GM10266 (cell line): ENCODE measurements at regions not wholly inside any gene's neighbourhood (a gene's known extent, or its start where the extent isn't known, plus 50 kb on each side); places are given as distances from the start of the nearest gene placed in this dataset.

Experiments used
- DNase-seq: peaks from one replicate; pipeline ENCODE4 v3.0.0; 2012; ENCODE audit errors: extremely low spot score
- TF ChIP-seq, protein P1 (sequence below): IDR thresholded peaks from 2 replicates; pipeline ENCODE4 v1.5.1; 2012; ENCODE audit warnings: mild to moderate bottlenecking, low read depth; ENCODE audit not compliant: control insufficient read depth, insufficient read depth; ENCODE audit errors: missing control alignments

DNA sequence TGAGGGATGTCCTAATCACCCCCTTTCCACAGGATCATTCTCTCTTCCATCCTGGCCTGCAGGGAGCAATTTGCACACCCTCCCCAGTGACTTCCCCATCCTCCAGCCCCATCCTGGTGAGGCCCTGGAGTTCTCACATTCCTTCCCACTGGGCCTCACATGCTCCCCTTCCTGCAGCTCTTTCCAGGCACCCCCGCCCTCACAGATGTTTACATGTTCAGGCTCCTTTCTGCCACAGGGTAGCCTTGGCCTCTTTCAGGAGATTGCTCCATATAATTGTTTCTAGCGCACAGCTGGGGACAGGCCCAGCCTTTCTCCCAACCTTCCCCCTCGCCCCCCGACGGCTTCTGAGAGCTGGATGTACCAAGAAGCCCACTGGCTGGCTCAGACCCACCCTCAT lies 288.4 kb upstream of the TRIB2 start:
- TF ChIP-seq, protein P1, sequence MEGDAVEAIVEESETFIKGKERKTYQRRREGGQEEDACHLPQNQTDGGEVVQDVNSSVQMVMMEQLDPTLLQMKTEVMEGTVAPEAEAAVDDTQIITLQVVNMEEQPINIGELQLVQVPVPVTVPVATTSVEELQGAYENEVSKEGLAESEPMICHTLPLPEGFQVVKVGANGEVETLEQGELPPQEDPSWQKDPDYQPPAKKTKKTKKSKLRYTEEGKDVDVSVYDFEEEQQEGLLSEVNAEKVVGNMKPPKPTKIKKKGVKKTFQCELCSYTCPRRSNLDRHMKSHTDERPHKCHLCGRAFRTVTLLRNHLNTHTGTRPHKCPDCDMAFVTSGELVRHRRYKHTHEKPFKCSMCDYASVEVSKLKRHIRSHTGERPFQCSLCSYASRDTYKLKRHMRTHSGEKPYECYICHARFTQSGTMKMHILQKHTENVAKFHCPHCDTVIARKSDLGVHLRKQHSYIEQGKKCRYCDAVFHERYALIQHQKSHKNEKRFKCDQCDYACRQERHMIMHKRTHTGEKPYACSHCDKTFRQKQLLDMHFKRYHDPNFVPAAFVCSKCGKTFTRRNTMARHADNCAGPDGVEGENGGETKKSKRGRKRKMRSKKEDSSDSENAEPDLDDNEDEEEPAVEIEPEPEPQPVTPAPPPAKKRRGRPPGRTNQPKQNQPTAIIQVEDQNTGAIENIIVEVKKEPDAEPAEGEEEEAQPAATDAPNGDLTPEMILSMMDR: no peak

GRCh38 chr2:12428786-12429185 lies 287.9 kb upstream of the TRIB2 start:
- no peak for DNase-seq
- TF ChIP-seq, protein P1: no peak

More for the DNA sequence above, 288.4 kb upstream of the TRIB2 start:
- no peak for DNase-seq

DNA sequence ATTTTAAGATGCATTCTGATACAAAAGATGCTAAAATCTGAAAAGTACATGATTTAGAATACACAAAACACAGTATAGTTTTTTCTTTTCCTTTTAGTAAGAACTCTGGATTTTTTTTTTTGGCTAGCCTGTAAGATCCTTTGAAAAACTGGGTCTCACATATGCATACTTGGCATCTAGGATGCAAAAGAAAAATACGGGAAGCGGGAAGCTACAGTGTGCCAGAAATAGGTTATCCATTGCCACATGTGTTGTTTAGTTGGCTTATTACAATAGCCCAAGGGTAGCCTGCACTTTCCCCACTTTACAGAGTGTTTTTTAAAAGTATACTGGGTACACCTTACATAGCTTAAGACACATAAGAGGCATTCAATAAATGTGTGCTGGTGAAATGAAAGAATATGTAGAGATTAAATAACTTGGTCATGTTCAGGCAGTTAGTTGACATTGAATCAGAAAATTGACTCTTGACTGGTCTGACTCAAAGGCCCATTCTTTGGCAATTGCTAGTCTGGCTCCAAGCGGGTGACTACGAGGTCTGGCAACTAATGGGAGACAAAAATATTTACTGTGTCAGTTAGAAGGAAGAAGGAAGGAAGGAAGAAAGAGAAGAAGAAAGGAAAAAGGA lies 286.8 kb upstream of the TRIB2 start:
- TF ChIP-seq, protein P1: no peak
- no peak for DNase-seq

DNA sequence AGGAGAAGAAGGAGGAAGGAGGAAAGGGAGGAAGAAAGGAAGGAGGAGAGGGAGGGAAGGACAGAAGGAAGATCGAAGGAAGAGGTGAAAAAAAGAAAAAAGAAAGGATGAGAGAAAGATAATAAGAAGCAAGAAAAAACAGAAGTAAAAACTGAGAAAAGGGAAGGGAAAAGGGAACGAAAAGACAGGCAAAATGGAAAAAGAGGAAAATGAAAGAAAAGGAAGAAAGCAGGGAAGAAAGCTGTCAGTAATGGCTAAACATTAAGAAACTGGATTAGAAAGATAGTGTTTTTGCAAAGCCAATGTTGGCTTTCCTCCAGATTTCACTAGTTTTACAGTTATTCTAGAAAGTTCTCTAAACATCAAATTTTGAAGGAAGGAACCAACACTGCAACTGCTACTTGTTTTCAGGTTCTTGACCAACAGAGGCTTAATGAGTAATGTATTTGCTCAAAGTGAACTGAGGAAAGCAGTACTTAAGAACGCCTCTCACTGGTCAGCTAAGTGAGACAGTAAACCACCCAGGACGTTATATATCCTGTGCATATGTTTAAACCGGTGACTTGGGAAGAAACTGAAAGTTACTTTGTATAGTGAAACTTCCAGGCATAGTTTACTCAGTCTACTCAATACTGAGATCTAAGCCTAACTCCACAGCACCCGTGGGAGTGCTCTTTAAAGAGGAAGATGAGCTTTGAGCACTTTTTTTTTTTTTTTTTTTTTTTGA lies 286.2 kb upstream of the TRIB2 start:
- peak; percentile 25 for DNase-seq

GRCh38 chr2:12432985-12433625 lies 283.6 kb upstream of the TRIB2 start:
- TF ChIP-seq, protein P1: no peak
- DNase-seq: no peak

More for the DNA sequence above, 286.2 kb upstream of the TRIB2 start:
- TF ChIP-seq, protein P1: no peak

DNA sequence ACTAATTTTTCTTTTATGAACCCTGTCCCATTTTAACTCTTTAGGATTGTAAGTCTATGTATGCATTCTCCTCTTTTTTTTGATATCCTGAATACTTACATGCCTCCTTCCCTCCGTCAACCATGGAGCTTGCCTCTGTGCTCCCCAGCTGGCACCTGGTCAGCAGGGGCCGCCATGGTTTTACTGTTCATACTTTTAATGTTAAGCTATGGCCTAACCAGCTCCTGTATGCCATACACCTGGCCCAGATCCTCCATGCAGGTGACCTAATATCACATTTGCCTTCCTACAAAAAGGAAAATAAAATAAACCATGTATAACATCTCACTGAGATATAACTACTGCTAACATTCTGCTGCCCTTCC lies 283.1 kb upstream of the TRIB2 start:
- TF ChIP-seq, protein P1: peak; percentile 20
- DNase-seq: no peak
